ENCODE measurements at regions not wholly inside any gene's neighbourhood (a gene's known extent, or its start where the extent isn't known, plus 50 kb on each side); places are given as distances from the start of the nearest gene placed in this dataset.

GRCh38 chr4:19791422-19792123 lies 460.1 kb upstream of the SLIT2 start:
- no peaks in the 10 kb centered on the region for H3K27me3 ChIP-seq (ENCODE audit: insufficient read depth, low read length)
- no CpG with 5 or more reads among the region's 5 CpGs for WGBS (ENCODE audit: extremely low coverage, insufficient read length, low lambda C conversion rate)
- no peak overlapping the region for H3K14ac ChIP-seq (ENCODE audit: insufficient read depth, low read length)
- no peak overlapping the region for H2BK12ac ChIP-seq (ENCODE audit: insufficient read length, low read depth, low read length)
- H2BK20ac ChIP-seq (ENCODE audit: low read depth, low read length, poor library complexity, severe bottlenecking): no peak overlapping the region
- H4K8ac ChIP-seq (replicated peaks; ENCODE audit: insufficient read length, low read depth, low read length): no peak overlapping the region
- no peaks in the 10 kb centered on the region for H3K79me2 ChIP-seq (ENCODE audit: insufficient read depth, low read length)
- H4K5ac ChIP-seq (ENCODE audit: insufficient read length, low read depth, low read length): no peak overlapping the region
- no peak for DNase-seq
- H3K23ac ChIP-seq (ENCODE audit: insufficient read length, low read depth, low read length): no peak overlapping the region
- peak; percentile 37; the same call in 2 of the 3 replicates for TF ChIP-seq CTCF (conservative IDR thresholded peaks at IDR 0.05)
- no peak overlapping the region for H3K4me3 Mint-ChIP-seq
- no peak overlapping the region for H3K27ac ChIP-seq (ENCODE audit: insufficient read length, low read depth, low read length)
- no peaks in the 10 kb centered on the region for H3K23me2 ChIP-seq (ENCODE audit: insufficient read length, low read depth, low read length, poor library complexity, severe bottlenecking)
- no peak overlapping the region for H2AFZ ChIP-seq (ENCODE audit: low read length)
- H3K4me2 ChIP-seq (ENCODE audit: insufficient read depth, insufficient read length, low read length): no peak overlapping the region
- H3T11ph ChIP-seq (ENCODE audit: low read length): no peak overlapping the region
- H3K4me1 Mint-ChIP-seq: no peaks in the 10 kb centered on the region
- H3K9ac ChIP-seq (ENCODE audit: extremely low read depth, insufficient read length, low read length): no peak overlapping the region
- H3K27me3 Mint-ChIP-seq (ENCODE audit: low read depth): peaks cover 4% of the 10 kb centered on the region
- H2BK15ac ChIP-seq (ENCODE audit: low read depth, low read length): no peak overlapping the region
- H3K9me3 Mint-ChIP-seq: peaks cover 12 to 13% of the 10 kb centered on the region in 2 experiments
- no peak overlapping the region for H3K56ac ChIP-seq (ENCODE audit: insufficient read length, low read depth, low read length)
- no peak overlapping the region for H2BK120ac ChIP-seq (ENCODE audit: low read depth, low read length, poor library complexity, severe bottlenecking)
- H3K79me1 ChIP-seq (ENCODE audit: insufficient read depth, low read depth, low read length, poor library complexity, severe bottlenecking): no peaks in the 10 kb centered on the region
- H3K4me1 ChIP-seq (ENCODE audit: insufficient read depth, low read length): no peaks in the 10 kb centered on the region
- no peak overlapping the region for H3K18ac ChIP-seq (ENCODE audit: insufficient read length, low read depth, low read length)
- H3K36me3 Mint-ChIP-seq (ENCODE audit: insufficient read depth in 1 of 3, low read depth in 3 of 3): peaks cover 0 to 5% (median 2%) of the 10 kb centered on the region in 3 experiments; a peak in 3 of 7 replicates
- H4K20me1 ChIP-seq (ENCODE audit: control insufficient read depth, insufficient read depth, insufficient read length): no peaks in the 10 kb centered on the region
- H2AK5ac ChIP-seq (ENCODE audit: insufficient read length, low read length): no peak overlapping the region
- H3K4ac ChIP-seq (ENCODE audit: low read depth, low read length): no peak overlapping the region
- no peak overlapping the region for H4K91ac ChIP-seq (ENCODE audit: insufficient read length, low read depth, low read length)
- no peak overlapping the region for H3K27ac Mint-ChIP-seq
- no peaks in the 10 kb centered on the region for H3K9me3 ChIP-seq (ENCODE audit: control insufficient read depth, low read depth, low read length)
- no peak overlapping the region for H2BK5ac ChIP-seq (ENCODE audit: insufficient read length, low read length)
